ENCODE measurements at regions not wholly inside any gene's neighbourhood (a gene's known extent, or its start where the extent isn't known, plus 50 kb on each side); places are given as distances from the start of the nearest gene placed in this dataset.
"Not testable (repeated sequence)": the region's sequence is repeated elsewhere in the genome, so short reads cannot be mapped to it uniquely, and the experiment has no call there.

GRCh38 chr11:134979089-134979457 lies 567.0 kb upstream of the B3GAT1 start:
- DNase-seq (ENCODE audit: low read depth, low spot score): not testable (repeated sequence)

GRCh38 chr11:134978388-134979088 lies 566.5 kb upstream of the B3GAT1 start:
- DNase-seq (ENCODE audit: low read depth, low spot score): no peak

- no peak for DNase-seq (ENCODE audit: low read depth, low spot score)
Observed at GRCh38 chr11:134976551-134976950, 564.5 kb upstream of the B3GAT1 start.

- no peak for DNase-seq (ENCODE audit: low read depth, low spot score)
Observed at GRCh38 chr11:134975866-134976376, 563.9 kb upstream of the B3GAT1 start.

GRCh38 chr11:134973801-134974200 lies 561.8 kb upstream of the B3GAT1 start:
- no peak for DNase-seq (ENCODE audit: low read depth, low spot score)

GRCh38 chr11:134971381-134971780 lies 559.3 kb upstream of the B3GAT1 start:
- no peak for DNase-seq (ENCODE audit: low read depth, low spot score)

- DNase-seq (ENCODE audit: low read depth, low spot score): no peak
Observed at GRCh38 chr11:134967746-134968145, 555.7 kb upstream of the B3GAT1 start.

GRCh38 chr11:134961386-134961785 lies 549.3 kb upstream of the B3GAT1 start:
- not testable (repeated sequence) for DNase-seq (ENCODE audit: low read depth, low spot score)

GRCh38 chr11:134958870-134959269 lies 546.8 kb upstream of the B3GAT1 start:
- DNase-seq (ENCODE audit: low read depth, low spot score): no peak

GRCh38 chr11:134958336-134958640 lies 546.2 kb upstream of the B3GAT1 start:
- DNase-seq (ENCODE audit: low read depth, low spot score): no peak

- DNase-seq (ENCODE audit: low read depth, low spot score): no peak
Observed at GRCh38 chr11:134957540-134958335, 545.7 kb upstream of the B3GAT1 start.

GRCh38 chr11:134956450-134957210 lies 544.6 kb upstream of the B3GAT1 start:
- no peak for DNase-seq (ENCODE audit: low read depth, low spot score)

- not testable (repeated sequence) for DNase-seq (ENCODE audit: low read depth, low spot score)
Observed at GRCh38 chr11:134955970-134956369, 543.9 kb upstream of the B3GAT1 start.

GRCh38 chr11:134955281-134955680 lies 543.2 kb upstream of the B3GAT1 start:
- no peak for DNase-seq (ENCODE audit: low read depth, low spot score)

GRCh38 chr11:134954456-134954855 lies 542.4 kb upstream of the B3GAT1 start:
- not testable (repeated sequence) for DNase-seq (ENCODE audit: low read depth, low spot score)

- not testable (repeated sequence) for DNase-seq (ENCODE audit: low read depth, low spot score)
Observed at GRCh38 chr11:134953417-134953970, 541.5 kb upstream of the B3GAT1 start.

GRCh38 chr11:134951305-134951700 lies 539.3 kb upstream of the B3GAT1 start:
- DNase-seq (ENCODE audit: low read depth, low spot score): no peak

- DNase-seq (ENCODE audit: low read depth, low spot score): no peak
Observed at GRCh38 chr11:134950692-134951304, 538.8 kb upstream of the B3GAT1 start.

GRCh38 chr11:134949121-134950090 lies 537.4 kb upstream of the B3GAT1 start:
- no peak for DNase-seq (ENCODE audit: low read depth, low spot score)

- DNase-seq (ENCODE audit: low read depth, low spot score): no peak
Observed at GRCh38 chr11:134947556-134947955, 535.5 kb upstream of the B3GAT1 start.

All from activated CD4-positive, CD25-positive, alpha-beta regulatory T cell treated with anti-CD3 and anti-CD28 coated beads, Interleukin-2, amount 50 U/mL, for 16 hours (primary cell).